ENCODE measurements at regions not wholly inside any gene's neighbourhood (a gene's known extent, or its start where the extent isn't known, plus 50 kb on each side); places are given as distances from the start of the nearest gene placed in this dataset.

- no CpG with 5 or more reads among the region's 6 CpGs for WGBS (ENCODE audit: insufficient coverage, insufficient read length)
- H3K36me3 ChIP-seq (ENCODE audit: control insufficient read depth, insufficient read depth, low read length), result no peaks in the 10 kb centered on the region
- no peaks in the 10 kb centered on the region for H3K9me3 ChIP-seq (ENCODE audit: control insufficient read depth, insufficient read depth, low read length)
- no peak overlapping the region for H3K27ac ChIP-seq (ENCODE audit: low read length)
- DNase-seq (ENCODE audit: low read depth, low spot score), result no peak
- no peaks in the 10 kb centered on the region for H3K4me1 ChIP-seq (ENCODE audit: control insufficient read depth, insufficient read depth, low read length)
- H3K4me3 ChIP-seq (ENCODE audit: low read length), result no peak overlapping the region
- H3K27me3 ChIP-seq (ENCODE audit: control insufficient read depth, insufficient read depth, low read length), result no peaks in the 10 kb centered on the region
These were observed 1152.3 kb upstream of the GJE1 start for GRCh38 chr6:140980265-140980887.

GRCh38 chr6:140979642-140980091, 1153.1 kb upstream of the GJE1 start:
- Histone ChIP-seq H3K36me3 (ENCODE audit: control insufficient read depth, insufficient read depth, low read length) (no peaks in the 10 kb centered on the region), H3K9me3 (ENCODE audit: control insufficient read depth, insufficient read depth, low read length) (no peaks in the 10 kb centered on the region), H3K4me1 (ENCODE audit: control insufficient read depth, insufficient read depth, low read length) (no peaks in the 10 kb centered on the region), H3K4me3 (ENCODE audit: low read length) (no peak overlapping the region), H3K27me3 (ENCODE audit: control insufficient read depth, insufficient read depth, low read length) (no peaks in the 10 kb centered on the region), H3K27ac (ENCODE audit: low read length) (no peak overlapping the region)
- DNase-seq (ENCODE audit: low read depth, low spot score), result no peak
- WGBS (ENCODE audit: insufficient coverage, insufficient read length), result no CpG with 5 or more reads among the region's 4 CpGs

GRCh38 chr6:140977403-140977802, 1155.3 kb upstream of the GJE1 start:
- H3K27me3 ChIP-seq (ENCODE audit: control insufficient read depth, insufficient read depth, low read length), result no peaks in the 10 kb centered on the region
- DNase-seq (ENCODE audit: low read depth, low spot score), result no peak
- no peak overlapping the region for H3K27ac ChIP-seq (ENCODE audit: low read length)
- H3K36me3 ChIP-seq (ENCODE audit: control insufficient read depth, insufficient read depth, low read length), result no peaks in the 10 kb centered on the region
- whole genome bisulfite sequencing (ENCODE audit: insufficient coverage, insufficient read length), result no CpG with 5 or more reads among the region's 2 CpGs
- H3K9me3 ChIP-seq (ENCODE audit: control insufficient read depth, insufficient read depth, low read length), result no peaks in the 10 kb centered on the region
- no peak overlapping the region for H3K4me3 ChIP-seq (ENCODE audit: low read length)
- no peaks in the 10 kb centered on the region for H3K4me1 ChIP-seq (ENCODE audit: control insufficient read depth, insufficient read depth, low read length)

GRCh38 chr6:140976806-140977205, 1155.9 kb upstream of the GJE1 start:
- no CpG with 5 or more reads among the region's 3 CpGs for WGBS (ENCODE audit: insufficient coverage, insufficient read length)
- no peaks in the 10 kb centered on the region for H3K4me1 ChIP-seq (ENCODE audit: control insufficient read depth, insufficient read depth, low read length)
- no peaks in the 10 kb centered on the region for H3K36me3 ChIP-seq (ENCODE audit: control insufficient read depth, insufficient read depth, low read length)
- no peaks in the 10 kb centered on the region for H3K27me3 ChIP-seq (ENCODE audit: control insufficient read depth, insufficient read depth, low read length)
- no peaks in the 10 kb centered on the region for H3K9me3 ChIP-seq (ENCODE audit: control insufficient read depth, insufficient read depth, low read length)
- H3K27ac ChIP-seq (ENCODE audit: low read length), result no peak overlapping the region
- no peak for DNase-seq (ENCODE audit: low read depth, low spot score)
- no peak overlapping the region for H3K4me3 ChIP-seq (ENCODE audit: low read length)

- no peaks in the 10 kb centered on the region for H3K9me3 ChIP-seq (ENCODE audit: control insufficient read depth, insufficient read depth, low read length)
- no peaks in the 10 kb centered on the region for H3K4me1 ChIP-seq (ENCODE audit: control insufficient read depth, insufficient read depth, low read length)
- no peaks in the 10 kb centered on the region for H3K27me3 ChIP-seq (ENCODE audit: control insufficient read depth, insufficient read depth, low read length)
- H3K36me3 ChIP-seq (ENCODE audit: control insufficient read depth, insufficient read depth, low read length), result no peaks in the 10 kb centered on the region
- DNase-seq (ENCODE audit: low read depth, low spot score), result no peak
- H3K27ac ChIP-seq (ENCODE audit: low read length), result no peak overlapping the region
- no peak overlapping the region for H3K4me3 ChIP-seq (ENCODE audit: low read length)
These were observed 1162.2 kb upstream of the GJE1 start for GRCh38 chr6:140970485-140970884.

- no peak overlapping the region for H3K27ac ChIP-seq (ENCODE audit: low read length)
- H3K36me3 ChIP-seq (ENCODE audit: control insufficient read depth, insufficient read depth, low read length), result no peaks in the 10 kb centered on the region
- H3K27me3 ChIP-seq (ENCODE audit: control insufficient read depth, insufficient read depth, low read length), result no peaks in the 10 kb centered on the region
- DNase-seq (ENCODE audit: low read depth, low spot score), result no peak
- no peak overlapping the region for H3K4me3 ChIP-seq (ENCODE audit: low read length)
- no peaks in the 10 kb centered on the region for H3K4me1 ChIP-seq (ENCODE audit: control insufficient read depth, insufficient read depth, low read length)
- WGBS (ENCODE audit: insufficient coverage, insufficient read length), result 100% methylated on average over 2 of the region's 3 CpGs
- H3K9me3 ChIP-seq (ENCODE audit: control insufficient read depth, insufficient read depth, low read length), result no peaks in the 10 kb centered on the region
These were observed 1164.7 kb upstream of the GJE1 start for GRCh38 chr6:140968062-140968461.

- Histone ChIP-seq H3K27ac (ENCODE audit: low read length) (no peak overlapping the region), H3K9me3 (ENCODE audit: control insufficient read depth, insufficient read depth, low read length) (no peaks in the 10 kb centered on the region), H3K4me3 (ENCODE audit: low read length) (no peak overlapping the region), H3K27me3 (ENCODE audit: control insufficient read depth, insufficient read depth, low read length) (no peaks in the 10 kb centered on the region), H3K4me1 (ENCODE audit: control insufficient read depth, insufficient read depth, low read length) (no peaks in the 10 kb centered on the region), H3K36me3 (ENCODE audit: control insufficient read depth, insufficient read depth, low read length) (no peaks in the 10 kb centered on the region)
- no peak for DNase-seq (ENCODE audit: low read depth, low spot score)
These were observed 1166.0 kb upstream of the GJE1 start for GRCh38 chr6:140966676-140967075.

- no peaks in the 10 kb centered on the region for H3K27me3 ChIP-seq (ENCODE audit: control insufficient read depth, insufficient read depth, low read length)
- DNase-seq (ENCODE audit: low read depth, low spot score), result no peak
- H3K27ac ChIP-seq (ENCODE audit: low read length), result no peak overlapping the region
- no peaks in the 10 kb centered on the region for H3K4me1 ChIP-seq (ENCODE audit: control insufficient read depth, insufficient read depth, low read length)
- WGBS (ENCODE audit: insufficient coverage, insufficient read length), result no CpG with 5 or more reads among the region's 3 CpGs
- no peak overlapping the region for H3K4me3 ChIP-seq (ENCODE audit: low read length)
- H3K9me3 ChIP-seq (ENCODE audit: control insufficient read depth, insufficient read depth, low read length), result no peaks in the 10 kb centered on the region
- H3K36me3 ChIP-seq (ENCODE audit: control insufficient read depth, insufficient read depth, low read length), result no peaks in the 10 kb centered on the region
These were observed 1172.2 kb upstream of the GJE1 start for GRCh38 chr6:140960566-140960965.

GRCh38 chr6:140957386-140957785, 1175.3 kb upstream of the GJE1 start:
- Histone ChIP-seq H3K27me3 (ENCODE audit: control insufficient read depth, insufficient read depth, low read length) (no peaks in the 10 kb centered on the region), H3K36me3 (ENCODE audit: control insufficient read depth, insufficient read depth, low read length) (no peaks in the 10 kb centered on the region), H3K9me3 (ENCODE audit: control insufficient read depth, insufficient read depth, low read length) (no peaks in the 10 kb centered on the region), H3K27ac (ENCODE audit: low read length) (no peak overlapping the region), H3K4me3 (ENCODE audit: low read length) (no peak overlapping the region), H3K4me1 (ENCODE audit: control insufficient read depth, insufficient read depth, low read length) (no peaks in the 10 kb centered on the region)
- no peak for DNase-seq (ENCODE audit: low read depth, low spot score)
- WGBS (ENCODE audit: insufficient coverage, insufficient read length), result no CpG with 5 or more reads among the region's 2 CpGs

- Histone ChIP-seq H3K4me1 (ENCODE audit: control insufficient read depth, insufficient read depth, low read length) (no peaks in the 10 kb centered on the region), H3K9me3 (ENCODE audit: control insufficient read depth, insufficient read depth, low read length) (no peaks in the 10 kb centered on the region), H3K36me3 (ENCODE audit: control insufficient read depth, insufficient read depth, low read length) (no peaks in the 10 kb centered on the region), H3K27me3 (ENCODE audit: control insufficient read depth, insufficient read depth, low read length) (no peaks in the 10 kb centered on the region), H3K27ac (ENCODE audit: low read length) (no peak overlapping the region), H3K4me3 (ENCODE audit: low read length) (no peak overlapping the region)
- WGBS (ENCODE audit: insufficient coverage, insufficient read length), result no CpG with 5 or more reads among the region's 4 CpGs
- DNase-seq (ENCODE audit: low read depth, low spot score), result no peak
These were observed 1176.0 kb upstream of the GJE1 start for GRCh38 chr6:140956571-140957369.

Measured in iPS DF 6.9 (cell line).